ENCODE measurements at regions not wholly inside any gene's neighbourhood (a gene's known extent, or its start where the extent isn't known, plus 50 kb on each side); places are given as distances from the start of the nearest gene placed in this dataset.
"Not testable (repeated sequence)": the region's sequence is repeated elsewhere in the genome, so short reads cannot be mapped to it uniquely, and the experiment has no call there.

- not testable (repeated sequence) for TF ChIP-seq CTCF (IDR thresholded peaks at IDR 0.05); POLR2AphosphoS5 (IDR thresholded peaks at IDR 0.05; ENCODE audit: insufficient read depth in 1 of 2, low read depth in 1 of 2); POLR2A (IDR thresholded peaks at IDR 0.05)
Measured at GRCh38 chr11:67893487-67893886, 110.4 kb downstream of the UNC93B1 start.
